ENCODE measurements at regions not wholly inside any gene's neighbourhood (a gene's known extent, or its start where the extent isn't known, plus 50 kb on each side); places are given as distances from the start of the nearest gene placed in this dataset.

DNA sequence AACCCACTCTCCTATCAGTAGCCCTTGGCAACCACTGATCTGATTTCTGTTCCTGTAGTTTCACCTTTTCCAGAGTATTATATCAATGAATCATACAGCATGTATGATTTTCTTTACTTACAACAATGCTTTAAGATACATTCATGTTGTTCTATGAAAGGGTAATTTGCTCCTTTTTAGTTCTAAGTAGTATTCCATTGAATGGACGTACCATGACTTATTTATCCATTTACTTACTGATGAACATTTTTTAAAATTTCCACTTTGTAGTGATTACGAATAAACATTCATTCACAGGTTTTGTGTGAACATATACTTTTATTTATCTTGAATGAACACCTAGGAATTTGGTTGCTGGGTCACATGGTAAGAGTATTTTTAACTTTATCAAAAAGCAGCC is 620.8 kb downstream of the HTR1A start:
- DNase-seq (ENCODE audit: low spot score) = no peak
- Mint-ChIP-seq H3K27me3 (ENCODE audit: insufficient read depth, low read depth) (no peaks in the 10 kb centered on the region), H3K9me3 (no peaks in the 10 kb centered on the region), H3K36me3 (no peaks in the 10 kb centered on the region), H3K27ac (no peak overlapping the region), H3K4me3 (no peak overlapping the region), H3K4me1 (no peaks in the 10 kb centered on the region)
- Histone ChIP-seq H4K20me1 (ENCODE audit: low read depth) (no peaks in the 10 kb centered on the region), H3K4me1 (no peaks in the 10 kb centered on the region), H3K27ac (no peak overlapping the region), H3K4me3 (no peak overlapping the region), H3K27me3 (no peaks in the 10 kb centered on the region), H3F3A (ENCODE audit: low read depth) (no peaks in the 10 kb centered on the region), H3K79me2 (ENCODE audit: low read depth) (no peaks in the 10 kb centered on the region), H3K36me3 (no peaks in the 10 kb centered on the region), H3K9me3 (ENCODE audit: low read depth) (peaks cover 12% of the 10 kb centered on the region), H3K9ac (no peak overlapping the region), H3K4me2 (no peak overlapping the region), H2AFZ (replicated peaks) (no peak overlapping the region)
- TF ChIP-seq, protein P1, sequence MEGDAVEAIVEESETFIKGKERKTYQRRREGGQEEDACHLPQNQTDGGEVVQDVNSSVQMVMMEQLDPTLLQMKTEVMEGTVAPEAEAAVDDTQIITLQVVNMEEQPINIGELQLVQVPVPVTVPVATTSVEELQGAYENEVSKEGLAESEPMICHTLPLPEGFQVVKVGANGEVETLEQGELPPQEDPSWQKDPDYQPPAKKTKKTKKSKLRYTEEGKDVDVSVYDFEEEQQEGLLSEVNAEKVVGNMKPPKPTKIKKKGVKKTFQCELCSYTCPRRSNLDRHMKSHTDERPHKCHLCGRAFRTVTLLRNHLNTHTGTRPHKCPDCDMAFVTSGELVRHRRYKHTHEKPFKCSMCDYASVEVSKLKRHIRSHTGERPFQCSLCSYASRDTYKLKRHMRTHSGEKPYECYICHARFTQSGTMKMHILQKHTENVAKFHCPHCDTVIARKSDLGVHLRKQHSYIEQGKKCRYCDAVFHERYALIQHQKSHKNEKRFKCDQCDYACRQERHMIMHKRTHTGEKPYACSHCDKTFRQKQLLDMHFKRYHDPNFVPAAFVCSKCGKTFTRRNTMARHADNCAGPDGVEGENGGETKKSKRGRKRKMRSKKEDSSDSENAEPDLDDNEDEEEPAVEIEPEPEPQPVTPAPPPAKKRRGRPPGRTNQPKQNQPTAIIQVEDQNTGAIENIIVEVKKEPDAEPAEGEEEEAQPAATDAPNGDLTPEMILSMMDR (IDR thresholded peaks at IDR 0.05) = no peak
- TF ChIP-seq EZH2phosphoT487 (IDR thresholded peaks at IDR 0.05) (no peak), EZH2 (IDR thresholded peaks at IDR 0.05) (no peak)

DNA sequence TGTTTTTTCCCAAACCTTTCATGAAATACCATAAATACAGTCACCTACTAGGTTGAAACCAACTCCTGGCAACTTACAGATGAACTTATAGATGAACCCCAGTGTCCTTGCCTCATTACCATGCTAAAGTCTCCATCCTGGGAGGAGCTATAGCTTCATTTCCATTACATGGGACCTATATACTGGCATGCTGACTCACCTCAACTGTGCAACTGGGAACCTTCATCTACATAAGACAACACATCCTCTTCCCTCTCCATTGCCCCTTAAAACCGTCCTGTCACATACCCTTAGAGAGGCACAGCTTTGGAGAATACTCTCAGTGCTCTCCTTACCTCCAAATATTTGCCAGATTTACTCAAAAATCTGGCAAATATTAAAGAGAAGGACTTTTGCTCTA is 638.3 kb downstream of the HTR1A start:
- H3K9ac ChIP-seq = no peak overlapping the region
- Mint-ChIP-seq H3K27ac (no peak overlapping the region), H3K27me3 (ENCODE audit: insufficient read depth, low read depth) (no peaks in the 10 kb centered on the region), H3K36me3 (no peaks in the 10 kb centered on the region), H3K9me3 (no peaks in the 10 kb centered on the region), H3K4me3 (no peak overlapping the region), H3K4me1 (no peaks in the 10 kb centered on the region)
- H3K36me3 ChIP-seq = no peaks in the 10 kb centered on the region
- H4K20me1 ChIP-seq (ENCODE audit: low read depth) = no peaks in the 10 kb centered on the region
- H3K79me2 ChIP-seq (ENCODE audit: low read depth) = no peaks in the 10 kb centered on the region
- no peaks in the 10 kb centered on the region for H3K4me1 ChIP-seq
- no peak overlapping the region for H3K4me3 ChIP-seq
- no peaks in the 10 kb centered on the region for H3K9me3 ChIP-seq (ENCODE audit: low read depth)
- no peaks in the 10 kb centered on the region for H3K27me3 ChIP-seq
- TF ChIP-seq, protein P1 (IDR thresholded peaks at IDR 0.05) = no peak
- TF ChIP-seq EZH2 (IDR thresholded peaks at IDR 0.05) (no peak), EZH2phosphoT487 (IDR thresholded peaks at IDR 0.05) (no peak)
- no peak overlapping the region for H3K4me2 ChIP-seq
- no peaks in the 10 kb centered on the region for H3F3A ChIP-seq (ENCODE audit: low read depth)
- DNase-seq (ENCODE audit: low spot score) = no peak
- H2AFZ ChIP-seq (replicated peaks) = no peak overlapping the region
- no peak overlapping the region for H3K27ac ChIP-seq

DNA sequence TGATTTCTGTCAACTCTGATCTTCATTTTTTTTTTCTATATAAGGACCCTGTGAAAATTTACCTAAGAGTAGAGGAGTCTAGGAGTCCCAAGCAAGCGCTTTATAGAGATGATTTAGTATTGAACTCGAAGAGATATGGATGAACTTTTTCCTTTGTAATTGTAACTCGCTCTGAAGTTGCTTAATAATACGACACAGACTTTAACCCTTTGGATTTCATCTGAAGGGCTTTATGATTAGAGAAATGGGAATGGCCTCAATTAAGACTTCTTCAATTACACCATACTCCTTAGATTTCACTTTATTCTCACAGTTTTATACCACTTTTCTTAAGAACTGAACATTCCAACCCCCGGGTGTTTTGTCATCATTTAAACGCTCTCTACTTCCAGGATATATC is 647.7 kb downstream of the HTR1A start:
- no peaks in the 10 kb centered on the region for H3K27me3 Mint-ChIP-seq (ENCODE audit: insufficient read depth, low read depth)
- H2AFZ ChIP-seq (replicated peaks) = no peak overlapping the region
- H3K9ac ChIP-seq = no peak overlapping the region
- H3K79me2 ChIP-seq (ENCODE audit: low read depth) = no peaks in the 10 kb centered on the region
- no peaks in the 10 kb centered on the region for H4K20me1 ChIP-seq (ENCODE audit: low read depth)
- no peak overlapping the region for H3K4me3 ChIP-seq
- no peak overlapping the region for H3K27ac ChIP-seq
- H3K4me1 ChIP-seq = no peaks in the 10 kb centered on the region
- TF ChIP-seq, protein P1 (IDR thresholded peaks at IDR 0.05) = no peak
- TF ChIP-seq EZH2phosphoT487 (IDR thresholded peaks at IDR 0.05) (no peak), EZH2 (IDR thresholded peaks at IDR 0.05) (no peak)
- no peaks in the 10 kb centered on the region for H3K27me3 ChIP-seq
- DNase-seq (ENCODE audit: low spot score) = no peak
- no peaks in the 10 kb centered on the region for H3F3A ChIP-seq (ENCODE audit: low read depth)
- no peaks in the 10 kb centered on the region for H3K9me3 ChIP-seq (ENCODE audit: low read depth)
- no peaks in the 10 kb centered on the region for H3K36me3 Mint-ChIP-seq
- no peaks in the 10 kb centered on the region for H3K36me3 ChIP-seq
- H3K9me3 Mint-ChIP-seq = no peaks in the 10 kb centered on the region
- H3K4me2 ChIP-seq = no peak overlapping the region
- no peaks in the 10 kb centered on the region for H3K4me1 Mint-ChIP-seq
- H3K4me3 Mint-ChIP-seq = no peak overlapping the region
- no peak overlapping the region for H3K27ac Mint-ChIP-seq

GRCh38 chr5:63310644-63311043 is 651.6 kb downstream of the HTR1A start:
- no peaks in the 10 kb centered on the region for H3K27me3 ChIP-seq
- no peak overlapping the region for H3K27ac ChIP-seq
- Mint-ChIP-seq H3K4me3 (no peak overlapping the region), H3K27me3 (ENCODE audit: insufficient read depth, low read depth) (no peaks in the 10 kb centered on the region), H3K4me1 (no peaks in the 10 kb centered on the region), H3K27ac (no peak overlapping the region), H3K36me3 (no peaks in the 10 kb centered on the region), H3K9me3 (no peaks in the 10 kb centered on the region)
- no peak overlapping the region for H3K4me2 ChIP-seq
- H4K20me1 ChIP-seq (ENCODE audit: low read depth) = no peaks in the 10 kb centered on the region
- H3K36me3 ChIP-seq = no peaks in the 10 kb centered on the region
- H3K4me3 ChIP-seq = no peak overlapping the region
- H3K79me2 ChIP-seq (ENCODE audit: low read depth) = no peaks in the 10 kb centered on the region
- H3K9me3 ChIP-seq (ENCODE audit: low read depth) = no peaks in the 10 kb centered on the region
- H3K4me1 ChIP-seq = no peaks in the 10 kb centered on the region
- DNase-seq (ENCODE audit: low spot score) = no peak
- no peaks in the 10 kb centered on the region for H3F3A ChIP-seq (ENCODE audit: low read depth)
- H2AFZ ChIP-seq (replicated peaks) = no peak overlapping the region
- H3K9ac ChIP-seq = no peak overlapping the region
- TF ChIP-seq, protein P1 (IDR thresholded peaks at IDR 0.05) = no peak
- TF ChIP-seq EZH2 (IDR thresholded peaks at IDR 0.05) = no peak
- TF ChIP-seq EZH2phosphoT487 (IDR thresholded peaks at IDR 0.05) = no peak
